Testis (tissue), 2 donors: ENCODE measurements at regions not wholly inside any gene's neighbourhood (a gene's known extent, or its start where the extent isn't known, plus 50 kb on each side); places are given as distances from the start of the nearest gene placed in this dataset.

Experiments
- POLR2A ChIP-seq: fragments of 450-650 bp; IDR thresholded peaks from one replicate; pipeline ENCODE4 v1.6.1; 2017; ENCODE audit warnings: antibody characterized with exemption, mild to moderate bottlenecking, moderate library complexity
- TF ChIP-seq, protein P1 (sequence below), 3 experiments: fragments of 450-650 bp in 2 of 3; fragments of 200-600 bp in 1 of 3; sonication (generic) in 1 of 3; IDR thresholded peaks; one replicate each; pipeline ENCODE4 v1.5.1; 2016 to 2019; ENCODE audit warnings: antibody characterized with exemption in 3 of 3, mild to moderate bottlenecking in 2 of 3, moderate library complexity in 1 of 3

DNA sequence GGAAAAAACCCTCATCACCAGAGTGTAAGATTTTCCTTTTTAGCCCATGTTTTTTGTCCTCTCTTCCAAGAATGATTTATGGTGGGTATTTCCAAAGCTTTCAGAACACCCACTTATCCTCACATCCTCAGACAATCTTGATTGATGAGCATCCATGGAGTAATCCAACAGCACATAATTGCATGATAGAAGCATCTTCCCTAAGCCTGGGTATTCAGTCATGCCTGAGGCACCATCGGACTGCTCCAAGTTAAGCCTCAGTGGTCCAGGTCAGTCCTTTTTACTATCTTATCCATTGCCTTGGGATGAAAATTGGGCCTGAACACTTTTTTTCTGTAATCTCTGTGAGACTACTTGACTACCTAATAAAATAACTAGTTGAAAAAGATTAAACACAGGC is 676.0 kb upstream of the SEMA6D start:
- TF ChIP-seq POLR2A: no peak
- TF ChIP-seq, protein P1, sequence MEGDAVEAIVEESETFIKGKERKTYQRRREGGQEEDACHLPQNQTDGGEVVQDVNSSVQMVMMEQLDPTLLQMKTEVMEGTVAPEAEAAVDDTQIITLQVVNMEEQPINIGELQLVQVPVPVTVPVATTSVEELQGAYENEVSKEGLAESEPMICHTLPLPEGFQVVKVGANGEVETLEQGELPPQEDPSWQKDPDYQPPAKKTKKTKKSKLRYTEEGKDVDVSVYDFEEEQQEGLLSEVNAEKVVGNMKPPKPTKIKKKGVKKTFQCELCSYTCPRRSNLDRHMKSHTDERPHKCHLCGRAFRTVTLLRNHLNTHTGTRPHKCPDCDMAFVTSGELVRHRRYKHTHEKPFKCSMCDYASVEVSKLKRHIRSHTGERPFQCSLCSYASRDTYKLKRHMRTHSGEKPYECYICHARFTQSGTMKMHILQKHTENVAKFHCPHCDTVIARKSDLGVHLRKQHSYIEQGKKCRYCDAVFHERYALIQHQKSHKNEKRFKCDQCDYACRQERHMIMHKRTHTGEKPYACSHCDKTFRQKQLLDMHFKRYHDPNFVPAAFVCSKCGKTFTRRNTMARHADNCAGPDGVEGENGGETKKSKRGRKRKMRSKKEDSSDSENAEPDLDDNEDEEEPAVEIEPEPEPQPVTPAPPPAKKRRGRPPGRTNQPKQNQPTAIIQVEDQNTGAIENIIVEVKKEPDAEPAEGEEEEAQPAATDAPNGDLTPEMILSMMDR (IDR thresholded peaks at IDR 0.05): no peak
